ENCODE measurements at regions not wholly inside any gene's neighbourhood (a gene's known extent, or its start where the extent isn't known, plus 50 kb on each side); places are given as distances from the start of the nearest gene placed in this dataset.

DNA sequence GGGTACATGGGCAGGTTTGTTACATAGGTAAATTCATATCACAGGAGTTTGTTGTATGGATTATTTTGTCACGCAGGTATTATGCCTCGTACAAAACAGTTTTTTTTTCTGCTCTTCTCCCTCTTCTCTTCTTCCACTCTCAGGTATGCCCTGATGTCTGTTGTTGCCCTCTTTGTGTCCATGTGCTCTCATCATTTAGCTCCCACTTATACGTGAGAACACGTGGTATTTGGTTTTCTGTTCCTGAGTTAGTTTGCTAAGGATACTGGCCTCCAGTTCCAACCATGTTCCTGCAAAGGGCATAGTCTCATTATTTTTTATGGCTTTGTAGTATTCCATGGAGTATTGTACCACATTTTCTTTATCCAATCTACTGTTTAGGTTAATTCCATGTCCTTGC is 65.7 kb downstream of the UNC5CL start:
- intact Hi-C loops (cut with DNase I; ENCODE audit: low total_unique reads): no loop called here
- 93 to 94% methylated on average over 4 of the region's 4 CpGs for WGBS, 2 donors
- H3K4me3 ChIP-seq (ENCODE audit: low read depth, poor library complexity, severe bottlenecking): no peak overlapping the region
- TF ChIP-seq, protein P1, sequence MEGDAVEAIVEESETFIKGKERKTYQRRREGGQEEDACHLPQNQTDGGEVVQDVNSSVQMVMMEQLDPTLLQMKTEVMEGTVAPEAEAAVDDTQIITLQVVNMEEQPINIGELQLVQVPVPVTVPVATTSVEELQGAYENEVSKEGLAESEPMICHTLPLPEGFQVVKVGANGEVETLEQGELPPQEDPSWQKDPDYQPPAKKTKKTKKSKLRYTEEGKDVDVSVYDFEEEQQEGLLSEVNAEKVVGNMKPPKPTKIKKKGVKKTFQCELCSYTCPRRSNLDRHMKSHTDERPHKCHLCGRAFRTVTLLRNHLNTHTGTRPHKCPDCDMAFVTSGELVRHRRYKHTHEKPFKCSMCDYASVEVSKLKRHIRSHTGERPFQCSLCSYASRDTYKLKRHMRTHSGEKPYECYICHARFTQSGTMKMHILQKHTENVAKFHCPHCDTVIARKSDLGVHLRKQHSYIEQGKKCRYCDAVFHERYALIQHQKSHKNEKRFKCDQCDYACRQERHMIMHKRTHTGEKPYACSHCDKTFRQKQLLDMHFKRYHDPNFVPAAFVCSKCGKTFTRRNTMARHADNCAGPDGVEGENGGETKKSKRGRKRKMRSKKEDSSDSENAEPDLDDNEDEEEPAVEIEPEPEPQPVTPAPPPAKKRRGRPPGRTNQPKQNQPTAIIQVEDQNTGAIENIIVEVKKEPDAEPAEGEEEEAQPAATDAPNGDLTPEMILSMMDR (IDR thresholded peaks at IDR 0.05): no peak
- no peak for TF ChIP-seq POLR2A (IDR thresholded peaks at IDR 0.05)
- no peak for DNase-seq (ENCODE audit: low spot score in 2 of 2)

DNA sequence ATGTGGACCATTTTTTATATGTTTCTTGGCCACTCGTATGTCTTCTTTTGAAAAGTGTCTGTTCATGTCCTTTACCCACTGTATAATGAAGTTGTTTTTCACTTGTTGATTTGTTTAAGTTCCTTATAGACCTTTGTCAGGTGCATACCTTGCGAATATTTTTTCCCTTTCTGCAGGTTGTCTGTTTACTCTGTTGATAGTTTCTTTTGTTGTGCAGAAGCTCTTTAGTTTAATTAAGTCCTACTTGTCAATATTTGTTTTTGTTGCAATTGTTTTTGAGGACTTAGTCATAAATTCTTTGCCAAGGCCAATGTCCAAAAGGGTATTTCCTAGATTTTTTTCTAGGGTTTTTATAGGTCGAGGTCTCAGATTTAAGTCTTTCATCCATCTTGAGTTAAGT is 66.2 kb downstream of the UNC5CL start:
- intact Hi-C loops (cut with DNase I; ENCODE audit: low total_unique reads): no loop called here
- TF ChIP-seq, protein P1 (IDR thresholded peaks at IDR 0.05): no peak
- no peak for TF ChIP-seq POLR2A (IDR thresholded peaks at IDR 0.05)
- no peak for DNase-seq (ENCODE audit: low spot score in 2 of 2)
- no peak overlapping the region for H3K4me3 ChIP-seq (ENCODE audit: low read depth, poor library complexity, severe bottlenecking)
- WGBS, 2 donors: 80 to 85% methylated on average over 3 of the region's 3 CpGs

DNA sequence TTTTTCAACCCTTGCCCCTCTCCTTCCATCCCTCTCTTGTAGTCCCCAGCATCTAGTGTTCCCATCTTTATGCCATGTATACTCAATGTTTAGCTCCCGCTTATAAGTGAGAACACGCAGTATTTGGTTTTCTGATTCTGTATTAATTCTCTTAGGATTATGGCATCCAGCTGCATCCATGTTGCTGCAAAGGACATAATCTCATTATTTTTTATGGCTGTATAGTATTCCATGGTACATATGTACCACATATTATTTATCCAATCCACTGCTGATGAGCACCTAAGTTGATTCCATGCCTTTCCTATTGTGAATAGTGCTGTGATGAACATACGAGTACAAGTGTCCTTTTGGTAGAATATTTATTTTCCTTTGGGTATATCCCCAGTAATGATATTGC is 66.8 kb downstream of the UNC5CL start:
- DNase-seq (ENCODE audit: low spot score in 2 of 2): no peak
- no peak for TF ChIP-seq POLR2A (IDR thresholded peaks at IDR 0.05)
- TF ChIP-seq, protein P1 (IDR thresholded peaks at IDR 0.05): no peak
- H3K4me3 ChIP-seq (ENCODE audit: low read depth, poor library complexity, severe bottlenecking): no peak overlapping the region
- 94 to 97% methylated on average over 3 of the region's 3 CpGs for WGBS, 2 donors
- intact Hi-C loops (cut with DNase I; ENCODE audit: low total_unique reads): no loop called here

- TF ChIP-seq POLR2A (IDR thresholded peaks at IDR 0.05): no peak
- TF ChIP-seq, protein P1 (IDR thresholded peaks at IDR 0.05): no peak
- DNase-seq (ENCODE audit: low spot score in 2 of 2): no peak
- intact Hi-C loops (cut with DNase I; ENCODE audit: low total_unique reads): no loop called here
- H3K4me3 ChIP-seq (ENCODE audit: low read depth, poor library complexity, severe bottlenecking): no peak overlapping the region
Measured at GRCh38 chr6:40968620-40969164, 70.3 kb downstream of the UNC5CL start.

DNA sequence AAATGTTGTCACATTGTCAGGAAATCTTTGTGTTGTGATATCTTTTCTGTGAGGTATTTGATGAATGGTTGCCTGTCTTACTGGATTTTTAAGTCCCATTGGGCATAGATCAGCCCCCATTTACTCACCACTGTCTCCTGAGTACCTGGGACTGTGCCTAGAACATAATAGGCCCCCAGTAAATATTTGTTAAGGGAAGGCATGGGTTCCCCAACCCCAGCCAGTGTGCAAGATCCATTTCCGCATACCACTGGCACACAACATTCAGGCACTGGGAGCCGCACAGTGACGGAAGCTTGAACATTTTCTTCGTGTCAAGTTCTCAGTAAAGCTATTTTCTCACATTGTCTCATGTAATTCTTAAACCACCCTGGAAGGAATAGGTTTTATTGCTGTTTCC is 72.2 kb downstream of the UNC5CL start:
- H3K4me3 ChIP-seq (ENCODE audit: low read depth, poor library complexity, severe bottlenecking): no peak overlapping the region
- 91 to 98% methylated on average over 4 of the region's 4 CpGs for whole genome bisulfite sequencing, 2 donors
- no peak for DNase-seq (ENCODE audit: low spot score in 2 of 2)
- TF ChIP-seq, protein P1 (IDR thresholded peaks at IDR 0.05): no peak
- no peak for TF ChIP-seq POLR2A (IDR thresholded peaks at IDR 0.05)
- intact Hi-C loops (cut with DNase I; ENCODE audit: low total_unique reads): no loop called here

- DNase-seq (ENCODE audit: low spot score in 2 of 2): no peak
- intact Hi-C loops (cut with DNase I; ENCODE audit: low total_unique reads): no loop called here
- no peak overlapping the region for H3K4me3 ChIP-seq (ENCODE audit: low read depth, poor library complexity, severe bottlenecking)
- WGBS, 2 donors: 84 to 89% methylated on average over 2 of the region's 2 CpGs
- TF ChIP-seq, protein P1 (IDR thresholded peaks at IDR 0.05): no peak
- no peak for TF ChIP-seq POLR2A (IDR thresholded peaks at IDR 0.05)
Measured at GRCh38 chr6:40965046-40965445, 74.0 kb downstream of the UNC5CL start.
